CD14-positive monocyte (primary cell): ENCODE measurements at regions not wholly inside any gene's neighbourhood (a gene's known extent, or its start where the extent isn't known, plus 50 kb on each side); places are given as distances from the start of the nearest gene placed in this dataset.

Experiments
- DNase-seq, 3 donors: peaks; one replicate each; pipeline ENCODE4 v3.0.0-alpha.2; 2011 to 2022
- H2AFZ ChIP-seq: 2 replicates; pipeline ENCODE4 v1.6.0; 2012; ENCODE audit warnings: mild to moderate bottlenecking, low read depth, low read length, inconsistent platforms; ENCODE audit not compliant: insufficient read depth, poor library complexity, severe bottlenecking
- H3K27ac ChIP-seq, 2 donors: 1 replicate in 1 of 2; 2 replicates in 1 of 2; pipeline ENCODE4 v1.5.1; 2012 to 2013; ENCODE audit warnings: low read length in 2 of 2, control low read depth in 1 of 2, inconsistent platforms in 1 of 2, low read depth in 1 of 2, mild to moderate bottlenecking in 1 of 2
- H3K27me3 ChIP-seq, 2 donors: one replicate each; pipeline versions ENCODE4 v1.6.0 to v1.6.1; 2011 to 2013; ENCODE audit warnings: low read length in 2 of 2; ENCODE audit not compliant: control insufficient read depth in 2 of 2, insufficient read depth in 2 of 2
- H3K36me3 ChIP-seq, 2 donors: replicated peaks in 1 of 2; 1 replicate in 1 of 2; 2 replicates in 1 of 2; pipeline versions ENCODE4 v1.5.1 to v1.6.1; 2012 to 2013; ENCODE audit warnings: low read length in 2 of 2, control low read depth in 1 of 2, inconsistent platforms in 1 of 2, mild to moderate bottlenecking in 1 of 2; ENCODE audit not compliant: insufficient read depth in 2 of 2, control insufficient read depth in 1 of 2
- H3K4me1 ChIP-seq, 2 donors: 1 replicate in 1 of 2; 2 replicates in 1 of 2; pipeline versions ENCODE4 v1.5.1 to v1.6.1; 2012 to 2013; ENCODE audit warnings: low read length in 2 of 2, control low read depth in 1 of 2, inconsistent platforms in 1 of 2, mild to moderate bottlenecking in 1 of 2, moderate library complexity in 1 of 2; ENCODE audit not compliant: insufficient read depth in 2 of 2, control insufficient read depth in 1 of 2
- H3K4me2 ChIP-seq: replicated peaks from 2 replicates; pipeline ENCODE3; 2012; ENCODE audit warnings: low read length, moderate library complexity, mild to moderate bottlenecking; ENCODE audit not compliant: poor library complexity, severe bottlenecking; ENCODE audit errors: extremely low read depth
- H3K4me3 ChIP-seq, 3 experiments: fragments of 200-600 bp in 1 of 3; sonication (generic) in 1 of 3; replicated peaks in 1 of 3; 1 replicate in 2 of 3; 2 replicates in 1 of 3; pipeline ENCODE4 v1.5.1; 2011 to 2013; ENCODE audit warnings: low read length in 3 of 3, mild to moderate bottlenecking in 3 of 3, control low read depth in 2 of 3, low read depth in 2 of 3, inconsistent platforms in 1 of 3, moderate library complexity in 1 of 3
- H3K79me2 ChIP-seq: 2 replicates; pipeline ENCODE4 v1.6.0; 2012; ENCODE audit warnings: mild to moderate bottlenecking, control low read depth, inconsistent platforms, low read length, moderate library complexity; ENCODE audit not compliant: insufficient read depth
- H3K9ac ChIP-seq: 2 replicates; pipeline ENCODE4 v1.6.0; 2017; ENCODE audit warnings: low read length, mild to moderate bottlenecking; ENCODE audit not compliant: insufficient read depth, poor library complexity, severe bottlenecking
- H3K9me3 ChIP-seq, 2 donors: replicated peaks in 1 of 2; 1 replicate in 1 of 2; 2 replicates in 1 of 2; pipeline versions ENCODE4 v1.5.1 to v1.6.1; 2012 to 2013; ENCODE audit warnings: low read length in 2 of 2, control low read depth in 1 of 2; ENCODE audit not compliant: control insufficient read depth in 1 of 2, insufficient read depth in 1 of 2
- H4K20me1 ChIP-seq: 2 replicates; pipeline ENCODE4 v1.6.0; 2012; ENCODE audit warnings: mild to moderate bottlenecking, low read length, control low read depth, moderate library complexity; ENCODE audit not compliant: insufficient read depth
- H3K27ac Mint-ChIP-seq, 7 donors: one replicate each; pipeline ENCODE4 v1.8.0; 2020; ENCODE audit warnings: mild to moderate bottlenecking in 7 of 7, mixed read lengths in 7 of 7, moderate library complexity in 6 of 7, inconsistent platforms in 2 of 7
- H3K27me3 Mint-ChIP-seq, 3 donors: one replicate each; pipeline ENCODE4 v1.8.0; 2021 to 2022; ENCODE audit warnings: low read depth in 3 of 3, mild to moderate bottlenecking in 3 of 3, mixed read lengths in 3 of 3, moderate library complexity in 3 of 3, inconsistent platforms in 1 of 3
- H3K36me3 Mint-ChIP-seq, 2 donors: one replicate each; pipeline ENCODE4 v1.8.0; 2020; ENCODE audit warnings: mixed read lengths in 2 of 2, inconsistent platforms in 1 of 2, mild to moderate bottlenecking in 1 of 2
- H3K4me1 Mint-ChIP-seq: one replicate; pipeline ENCODE4 v1.8.0; 2020; ENCODE audit warnings: mild to moderate bottlenecking, mixed read lengths
- H3K4me3 Mint-ChIP-seq, 2 donors: one replicate each; pipeline ENCODE4 v1.8.0; 2020; ENCODE audit warnings: mild to moderate bottlenecking in 2 of 2, mixed read lengths in 2 of 2, moderate library complexity in 1 of 2
- H3K9me3 Mint-ChIP-seq, 7 donors: one replicate each; pipeline ENCODE4 v1.8.0; 2020 to 2022; ENCODE audit warnings: mixed read lengths in 7 of 7, mild to moderate bottlenecking in 6 of 7, moderate library complexity in 6 of 7, inconsistent platforms in 2 of 7
- CTCF ChIP-seq: fragments of 200-600 bp; IDR thresholded peaks from one replicate; pipeline ENCODE4 v1.8.0; 2022; ENCODE audit warnings: antibody characterized with exemption, mild to moderate bottlenecking
- WGBS: methylation state at CpG from one replicate; pipeline ENCODE4 v1.1.5; 2013; ENCODE audit warnings: missing lambda C conversion rate; ENCODE audit not compliant: insufficient coverage; 5-methylcytosine and 5-hydroxymethylcytosine counted together
- intact Hi-C, 2 donors: fragments of 100-400 bp; cut with micrococcal nuclease; formaldehyde crosslinking; loops; one replicate each; pipeline versions ENCODE4 v1.15.0 to v1.15.1; 2023

GRCh38 chr3:171542976-171543375, 82.8 kb upstream of the TNIK start:
- H3K27ac Mint-ChIP-seq = no peak overlapping the region
- intact Hi-C loops = no loop called here
- 85% methylated on average over 2 of the region's 2 CpGs for WGBS
- no peak for DNase-seq
- Histone ChIP-seq H3K4me2 (no peak overlapping the region), H3K9me3 (no peaks in the 10 kb centered on the region), H3K79me2 (no peaks in the 10 kb centered on the region), H3K27ac (no peak overlapping the region), H3K27me3 (no peaks in the 10 kb centered on the region), H3K4me3 (no peak overlapping the region), H3K9ac (no peak overlapping the region), H3K36me3 (no peaks in the 10 kb centered on the region), H3K4me1 (peaks cover 9% of the 10 kb centered on the region in 2 donors), H4K20me1 (no peaks in the 10 kb centered on the region), H2AFZ (no peak overlapping the region)
- no peak overlapping the region for H3K4me3 Mint-ChIP-seq
- H3K27me3 Mint-ChIP-seq = no peaks in the 10 kb centered on the region
- H3K9me3 Mint-ChIP-seq = peaks cover 0 to 2% (median 0%) of the 10 kb centered on the region in 7 donors
- no peak for TF ChIP-seq CTCF
- H3K4me1 Mint-ChIP-seq = no peaks in the 10 kb centered on the region
- H3K36me3 Mint-ChIP-seq = no peaks in the 10 kb centered on the region

GRCh38 chr3:171541647-171542046, 81.4 kb upstream of the TNIK start:
- no peaks in the 10 kb centered on the region for H3K27me3 ChIP-seq
- Mint-ChIP-seq H3K9me3 (peaks cover 0 to 2% (median 0%) of the 10 kb centered on the region in 7 donors), H3K36me3 (no peaks in the 10 kb centered on the region), H3K27me3 (peaks cover 0 to 1% (median 0%) of the 10 kb centered on the region in 3 donors), H3K27ac (no peak overlapping the region), H3K4me1 (no peaks in the 10 kb centered on the region), H3K4me3 (no peak overlapping the region)
- H3K36me3 ChIP-seq = no peaks in the 10 kb centered on the region
- DNase-seq = no peak
- no peak overlapping the region for H3K27ac ChIP-seq
- no peak overlapping the region for H3K4me2 ChIP-seq
- H3K79me2 ChIP-seq = no peaks in the 10 kb centered on the region
- no peak overlapping the region for H3K4me3 ChIP-seq
- no peak for TF ChIP-seq CTCF
- peaks cover 9% of the 10 kb centered on the region in 2 donors for H3K4me1 ChIP-seq
- no peak overlapping the region for H2AFZ ChIP-seq
- no peak overlapping the region for H3K9ac ChIP-seq
- no peaks in the 10 kb centered on the region for H3K9me3 ChIP-seq
- intact Hi-C loops = no loop called here
- no peaks in the 10 kb centered on the region for H4K20me1 ChIP-seq
